HuH-7 (cell line): ENCODE measurements at regions not wholly inside any gene's neighbourhood (a gene's known extent, or its start where the extent isn't known, plus 50 kb on each side); places are given as distances from the start of the nearest gene placed in this dataset.

ENCODE experiments used
- DNase-seq: peaks from one replicate; pipeline ENCODE4 v3.0.0; 2011; ENCODE audit warnings: low spot score

DNA sequence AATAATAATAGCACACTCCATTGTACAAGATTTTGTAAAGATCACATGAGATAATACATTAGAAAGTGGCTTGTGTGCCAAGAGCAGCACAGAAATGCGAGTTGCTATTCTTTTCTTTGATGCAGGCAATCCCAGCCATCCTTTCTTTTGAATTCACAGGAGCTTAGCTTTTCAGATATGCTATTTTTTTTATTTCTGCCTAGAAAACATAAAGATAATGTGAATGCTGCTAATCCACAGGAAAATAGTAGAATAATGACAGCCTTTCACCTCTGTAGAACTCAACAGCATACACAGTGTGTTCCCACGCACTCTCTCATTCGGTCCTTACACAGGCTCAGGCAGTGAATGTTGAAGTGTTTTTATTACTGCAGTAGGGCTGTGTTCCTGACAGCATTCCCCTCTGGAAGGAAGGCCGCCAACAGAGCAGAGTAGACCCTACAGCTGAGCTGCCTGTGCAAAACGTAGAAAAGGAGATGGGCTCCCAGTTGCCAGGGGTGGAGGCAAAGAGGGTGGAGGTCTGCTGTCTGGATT, 138.8 kb upstream of the TAPT1 start:
- DNase-seq: no peak

DNA sequence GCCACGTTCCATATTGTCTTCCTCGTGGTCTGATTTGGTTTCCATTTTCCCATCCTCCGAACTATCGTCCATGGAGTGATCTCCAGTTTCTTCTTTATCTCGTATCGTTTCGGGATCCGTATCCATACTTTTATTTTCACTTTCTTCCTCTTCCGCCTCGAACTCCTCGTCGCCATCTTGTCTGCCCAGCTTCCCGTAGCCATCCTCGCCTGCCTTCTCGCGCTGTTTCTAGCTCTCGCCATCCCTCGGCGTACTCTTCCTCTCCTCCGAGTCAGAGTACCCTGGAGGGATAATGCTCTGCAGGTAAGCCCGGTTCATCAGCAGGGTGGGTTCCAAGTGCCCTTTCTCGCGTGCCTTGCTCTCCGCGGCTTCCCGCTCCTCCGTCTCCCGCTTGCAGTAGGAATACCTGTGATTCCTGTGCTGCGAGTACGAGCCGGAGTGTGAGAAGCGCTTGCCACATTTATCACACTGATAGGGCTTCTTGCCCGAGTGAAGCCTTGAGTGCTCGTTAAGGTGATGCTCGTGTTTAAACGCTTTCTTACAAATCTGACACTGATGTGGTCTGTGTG, 134.5 kb upstream of the TAPT1 start:
- no peak for DNase-seq

DNA sequence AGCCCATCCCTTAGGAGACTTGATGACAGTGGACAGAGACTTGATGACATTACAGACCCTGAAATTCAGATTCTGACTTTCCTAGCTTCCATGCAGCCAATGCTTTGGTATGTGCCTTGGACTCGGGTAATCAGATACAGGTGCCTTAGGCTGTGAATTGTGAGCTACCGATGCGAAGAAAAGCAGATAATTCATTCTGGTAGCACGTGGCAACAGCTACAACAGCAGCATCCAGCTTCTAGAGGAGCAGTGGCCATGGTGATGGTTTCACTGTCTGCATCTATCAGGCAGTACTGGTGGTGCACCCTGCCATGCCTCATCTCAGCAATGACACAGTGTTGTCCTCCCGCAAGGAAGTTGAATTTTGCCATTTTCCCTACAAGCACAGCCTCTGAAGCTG, 126.9 kb upstream of the TAPT1 start:
- DNase-seq: no peak

GRCh38 chr4:16351161-16351560, 124.9 kb upstream of the TAPT1 start:
- DNase-seq: no peak

DNA sequence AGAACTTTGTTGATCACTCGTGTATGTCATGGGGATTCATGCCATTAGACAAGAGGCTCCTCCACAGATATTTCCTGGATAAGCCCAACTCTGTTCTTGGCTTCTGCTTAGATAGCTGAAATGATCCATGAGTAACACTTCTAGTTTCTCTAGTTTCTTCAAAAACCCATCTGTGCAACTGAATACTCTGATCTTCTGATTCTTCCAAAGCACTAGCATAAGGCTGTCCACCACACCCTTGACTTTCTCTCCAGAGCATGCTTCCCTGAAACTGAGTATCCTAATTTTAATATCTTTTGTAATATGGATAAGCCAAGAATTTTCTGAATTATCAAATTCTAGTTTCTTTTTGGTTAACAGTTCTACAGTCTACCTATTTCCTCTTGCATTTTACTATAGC, 118.6 kb upstream of the TAPT1 start:
- DNase-seq: no peak

DNA sequence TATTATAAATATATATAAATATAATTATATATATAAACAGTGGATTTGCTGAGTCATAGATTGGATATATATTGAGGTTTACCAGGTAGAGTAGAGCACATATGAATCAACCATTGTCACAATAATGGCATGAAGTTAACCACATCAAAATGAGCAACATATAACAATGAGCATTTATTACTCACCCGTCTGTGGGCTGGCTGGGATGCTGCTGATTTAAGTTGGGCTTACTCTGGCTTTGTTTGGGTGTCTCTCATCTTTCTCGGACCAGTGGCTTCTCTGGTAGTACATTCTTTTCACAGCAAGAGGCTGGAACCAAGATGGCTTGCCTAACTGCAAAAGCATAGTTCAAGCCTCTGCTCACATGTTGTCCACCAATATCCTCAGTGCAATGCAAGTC, 111.7 kb upstream of the TAPT1 start:
- DNase-seq: no peak

GRCh38 chr4:16334601-16335000, 108.3 kb upstream of the TAPT1 start:
- DNase-seq: no peak

GRCh38 chr4:16329797-16330134, 103.5 kb upstream of the TAPT1 start:
- DNase-seq: no peak

- no peak for DNase-seq
Observed at GRCh38 chr4:16329125-16329796, 103.0 kb upstream of the TAPT1 start.

GRCh38 chr4:16322183-16322582, 95.9 kb upstream of the TAPT1 start:
- no peak for DNase-seq

DNA sequence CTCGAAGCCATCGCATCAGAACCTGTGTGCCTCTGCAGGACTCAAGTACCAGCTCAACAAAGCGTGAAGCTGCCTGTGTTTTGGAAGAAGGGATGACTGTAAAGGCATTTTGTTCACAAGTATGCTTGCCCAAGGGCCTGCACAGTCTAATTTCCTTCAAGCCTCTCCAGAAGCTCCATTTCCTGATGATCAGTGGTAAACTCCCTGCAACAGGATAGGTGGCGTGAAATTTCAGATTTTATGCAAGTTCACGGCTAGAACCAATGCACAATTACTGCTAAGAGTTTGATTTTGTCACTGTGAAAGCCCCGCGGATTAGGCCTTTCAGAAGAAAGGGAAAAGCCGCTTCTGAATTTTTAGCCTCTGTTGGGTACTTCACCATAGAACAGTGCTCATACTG, 89.2 kb upstream of the TAPT1 start:
- no peak for DNase-seq

DNA sequence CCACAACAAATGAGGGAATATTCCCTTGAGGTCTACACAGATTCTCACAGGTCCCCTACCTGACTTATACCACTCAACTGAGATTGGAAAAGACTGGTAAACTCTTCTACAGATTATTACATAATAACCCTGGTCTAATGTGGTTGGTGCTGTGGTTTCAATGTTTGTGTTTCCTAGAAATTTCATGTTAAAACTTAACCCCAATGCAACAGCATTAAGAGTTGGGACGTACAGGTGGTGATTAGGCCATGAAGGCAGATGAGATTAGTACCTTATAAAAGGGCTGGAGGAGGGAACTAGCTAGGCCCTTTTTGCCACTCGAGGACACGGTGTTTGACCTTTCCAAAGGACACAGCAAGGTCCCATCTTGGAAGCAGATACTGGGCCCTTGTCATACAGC, 84.3 kb upstream of the TAPT1 start:
- DNase-seq: no peak

DNA sequence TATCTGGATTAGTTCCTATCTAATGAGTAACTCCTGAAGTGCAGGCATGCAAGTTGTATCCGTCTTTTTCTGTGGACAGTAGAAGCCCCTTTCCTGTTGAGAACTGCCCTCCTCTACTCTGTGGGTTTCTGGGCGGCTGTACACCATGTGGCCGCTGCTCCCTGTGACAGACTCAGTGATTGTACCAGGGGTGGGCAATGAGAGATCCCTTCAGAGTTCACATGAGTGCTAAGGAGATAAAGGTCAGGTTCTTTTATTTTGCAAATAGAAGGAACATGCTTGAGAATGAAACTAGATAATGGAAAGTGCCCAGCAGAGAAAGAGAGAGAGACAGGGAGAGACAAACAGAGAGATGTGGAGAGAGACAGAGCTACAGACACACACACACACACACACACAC, 76.4 kb upstream of the TAPT1 start:
- no peak for DNase-seq

DNA sequence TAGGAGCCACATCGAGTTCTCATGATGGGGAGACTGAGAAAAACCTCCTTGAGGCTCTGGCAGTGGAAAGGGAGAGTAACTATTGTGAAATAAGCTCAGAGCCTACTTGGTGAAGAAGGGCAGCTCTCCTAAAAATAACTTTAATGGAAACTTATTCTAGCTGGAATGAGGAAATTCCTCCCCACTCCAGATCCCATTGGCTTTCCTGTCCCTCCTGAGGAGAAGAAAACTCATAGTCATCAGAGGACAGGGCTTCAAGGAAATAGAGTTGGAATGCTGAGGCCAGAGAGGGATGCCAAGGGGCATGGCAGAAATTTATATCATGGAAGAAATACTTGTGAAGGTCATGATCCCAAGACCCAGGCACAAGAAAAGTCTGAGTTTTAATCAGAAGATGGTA, 70.7 kb upstream of the TAPT1 start:
- DNase-seq: no peak

- DNase-seq: no peak
Observed at GRCh38 chr4:16294455-16294854, 68.2 kb upstream of the TAPT1 start.

DNA sequence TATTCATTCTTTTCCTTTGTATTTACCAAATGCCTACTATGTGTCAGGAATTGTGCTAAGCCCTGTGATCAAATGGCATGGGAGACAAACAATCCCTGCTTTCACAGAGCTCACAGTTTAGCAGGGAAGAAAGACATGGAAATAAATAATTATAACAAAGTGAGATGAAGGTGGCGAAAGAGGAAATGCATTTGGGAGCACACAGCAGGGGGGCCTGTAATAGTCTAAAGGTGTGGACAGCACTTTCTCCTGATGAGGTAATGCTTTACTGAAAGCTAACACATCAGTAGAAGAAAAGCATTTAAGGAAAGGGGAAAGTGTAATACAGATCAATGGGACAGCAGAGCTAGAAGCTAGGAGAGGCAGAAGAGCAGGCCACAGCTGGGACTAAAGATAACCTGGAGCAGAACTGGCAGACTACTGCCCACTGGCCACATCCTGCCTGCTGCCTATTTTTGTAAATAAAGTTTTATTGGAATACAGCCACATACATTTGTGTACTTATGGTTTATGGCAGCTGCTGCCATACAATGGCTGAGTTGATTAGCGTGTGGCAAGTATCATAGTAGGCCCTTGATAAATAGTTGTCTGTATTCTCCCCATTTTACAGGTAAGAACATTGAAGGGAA, 67.1 kb upstream of the TAPT1 start:
- no peak for DNase-seq

GRCh38 chr4:16292585-16292984, 66.3 kb upstream of the TAPT1 start:
- DNase-seq: no peak

- no peak for DNase-seq
Observed at GRCh38 chr4:16290681-16291420, 64.6 kb upstream of the TAPT1 start.

GRCh38 chr4:16289897-16290554, 63.8 kb upstream of the TAPT1 start:
- DNase-seq: peak; percentile 20

- no peak for DNase-seq
Observed at GRCh38 chr4:16284050-16284449, 57.8 kb upstream of the TAPT1 start.

- DNase-seq: no peak
Observed at GRCh38 chr4:16278178-16278577, 51.9 kb upstream of the TAPT1 start.
